ENCODE measurements at regions not wholly inside any gene's neighbourhood (a gene's known extent, or its start where the extent isn't known, plus 50 kb on each side); places are given as distances from the start of the nearest gene placed in this dataset.

DNA sequence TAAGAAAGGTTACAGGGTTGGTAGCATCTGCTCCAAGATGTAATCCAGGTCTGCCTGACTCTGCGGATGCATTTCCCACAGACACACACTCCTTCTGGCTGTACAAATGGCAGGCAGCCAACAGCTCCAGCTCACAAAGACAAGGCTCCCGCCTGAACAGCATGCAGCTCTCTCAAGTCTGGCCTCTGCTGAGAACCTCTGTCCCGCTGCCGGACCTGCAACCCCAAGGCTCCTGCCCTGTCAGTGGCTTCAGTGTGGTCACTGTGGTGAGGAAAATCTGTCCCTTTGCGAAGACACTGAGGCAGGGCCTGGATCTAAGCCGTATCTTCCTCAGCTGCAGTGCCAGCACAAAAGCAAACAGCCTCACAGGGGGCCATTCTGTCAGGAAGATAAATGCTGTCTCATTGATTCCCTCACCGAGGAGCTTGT is 469.3 kb upstream of the MEX3C start:
- TF ChIP-seq, protein P1, sequence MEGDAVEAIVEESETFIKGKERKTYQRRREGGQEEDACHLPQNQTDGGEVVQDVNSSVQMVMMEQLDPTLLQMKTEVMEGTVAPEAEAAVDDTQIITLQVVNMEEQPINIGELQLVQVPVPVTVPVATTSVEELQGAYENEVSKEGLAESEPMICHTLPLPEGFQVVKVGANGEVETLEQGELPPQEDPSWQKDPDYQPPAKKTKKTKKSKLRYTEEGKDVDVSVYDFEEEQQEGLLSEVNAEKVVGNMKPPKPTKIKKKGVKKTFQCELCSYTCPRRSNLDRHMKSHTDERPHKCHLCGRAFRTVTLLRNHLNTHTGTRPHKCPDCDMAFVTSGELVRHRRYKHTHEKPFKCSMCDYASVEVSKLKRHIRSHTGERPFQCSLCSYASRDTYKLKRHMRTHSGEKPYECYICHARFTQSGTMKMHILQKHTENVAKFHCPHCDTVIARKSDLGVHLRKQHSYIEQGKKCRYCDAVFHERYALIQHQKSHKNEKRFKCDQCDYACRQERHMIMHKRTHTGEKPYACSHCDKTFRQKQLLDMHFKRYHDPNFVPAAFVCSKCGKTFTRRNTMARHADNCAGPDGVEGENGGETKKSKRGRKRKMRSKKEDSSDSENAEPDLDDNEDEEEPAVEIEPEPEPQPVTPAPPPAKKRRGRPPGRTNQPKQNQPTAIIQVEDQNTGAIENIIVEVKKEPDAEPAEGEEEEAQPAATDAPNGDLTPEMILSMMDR (conservative IDR thresholded peaks at IDR 0.05; ENCODE audit: low read depth, low read length): no peak
- no peak for DNase-seq (ENCODE audit: low read depth)
- no peak overlapping the region for H3K4me3 ChIP-seq (ENCODE audit: low read depth, low read length)

DNA sequence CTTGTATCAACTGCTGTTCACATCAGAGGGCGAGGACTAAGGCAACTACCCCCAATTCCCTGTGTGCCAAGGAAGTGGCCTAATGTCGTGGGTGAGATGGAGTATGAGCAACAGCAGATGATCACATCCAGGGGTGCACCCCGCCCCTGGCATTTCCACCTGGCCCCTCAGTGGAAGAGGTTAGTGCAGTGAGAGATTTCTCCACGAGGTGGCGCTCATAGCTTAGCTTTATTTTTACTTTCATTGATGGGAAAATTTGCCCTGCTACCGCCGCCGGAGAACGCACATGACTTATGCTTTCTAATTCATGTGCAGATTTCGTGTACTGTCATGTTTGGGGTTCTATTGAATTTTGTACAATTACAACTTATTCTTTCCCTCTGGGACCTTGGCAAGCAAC is 470.6 kb upstream of the MEX3C start:
- TF ChIP-seq, protein P1 (conservative IDR thresholded peaks at IDR 0.05; ENCODE audit: low read depth, low read length): peak; percentile 82
- no peak for DNase-seq (ENCODE audit: low read depth)
- no peak overlapping the region for H3K4me3 ChIP-seq (ENCODE audit: low read depth, low read length)

DNA sequence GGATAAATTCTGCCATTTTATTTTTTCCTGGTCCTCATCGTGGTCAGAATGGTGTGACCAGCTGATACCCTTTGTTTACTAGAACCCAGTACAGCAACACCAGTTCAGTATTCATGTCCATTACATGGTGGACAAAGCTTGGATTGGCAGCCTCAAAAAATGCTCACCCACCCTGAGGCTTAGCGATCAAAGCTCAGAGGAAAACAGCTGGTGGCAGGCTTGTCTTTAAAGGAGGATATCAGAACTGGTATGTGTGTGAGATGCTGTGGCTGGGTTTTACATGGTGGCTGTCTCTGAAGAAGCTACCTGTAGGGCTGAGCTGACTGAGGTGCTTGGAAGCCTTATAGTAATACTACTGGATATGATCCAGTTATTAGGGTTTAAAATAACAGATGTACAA is 471.1 kb upstream of the MEX3C start:
- TF ChIP-seq, protein P1 (conservative IDR thresholded peaks at IDR 0.05; ENCODE audit: low read depth, low read length): no peak
- DNase-seq (ENCODE audit: low read depth): no peak
- H3K4me3 ChIP-seq (ENCODE audit: low read depth, low read length): no peak overlapping the region

DNA sequence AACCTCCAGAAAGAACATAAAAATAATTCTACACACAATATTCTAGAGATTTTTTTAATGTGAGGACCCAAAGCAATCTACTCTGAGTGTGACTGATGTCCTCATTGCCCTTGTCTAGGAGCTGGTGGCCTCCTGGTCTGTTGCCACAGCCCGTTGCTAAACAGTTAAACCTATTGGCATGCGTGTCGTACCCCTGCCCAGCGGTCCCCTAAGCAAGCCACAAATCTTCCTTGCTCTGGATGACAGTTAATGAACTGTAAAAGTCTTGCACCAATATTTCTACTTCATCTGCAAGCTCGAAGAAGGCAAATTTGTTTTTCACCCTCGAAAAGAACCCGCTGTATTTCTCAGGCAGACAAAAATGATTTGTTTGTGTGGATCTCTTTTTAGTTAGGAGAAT is 489.1 kb upstream of the MEX3C start:
- TF ChIP-seq, protein P1 (conservative IDR thresholded peaks at IDR 0.05; ENCODE audit: low read depth, low read length): no peak
- H3K4me3 ChIP-seq (ENCODE audit: low read depth, low read length): no peak overlapping the region
- DNase-seq (ENCODE audit: low read depth): no peak

DNA sequence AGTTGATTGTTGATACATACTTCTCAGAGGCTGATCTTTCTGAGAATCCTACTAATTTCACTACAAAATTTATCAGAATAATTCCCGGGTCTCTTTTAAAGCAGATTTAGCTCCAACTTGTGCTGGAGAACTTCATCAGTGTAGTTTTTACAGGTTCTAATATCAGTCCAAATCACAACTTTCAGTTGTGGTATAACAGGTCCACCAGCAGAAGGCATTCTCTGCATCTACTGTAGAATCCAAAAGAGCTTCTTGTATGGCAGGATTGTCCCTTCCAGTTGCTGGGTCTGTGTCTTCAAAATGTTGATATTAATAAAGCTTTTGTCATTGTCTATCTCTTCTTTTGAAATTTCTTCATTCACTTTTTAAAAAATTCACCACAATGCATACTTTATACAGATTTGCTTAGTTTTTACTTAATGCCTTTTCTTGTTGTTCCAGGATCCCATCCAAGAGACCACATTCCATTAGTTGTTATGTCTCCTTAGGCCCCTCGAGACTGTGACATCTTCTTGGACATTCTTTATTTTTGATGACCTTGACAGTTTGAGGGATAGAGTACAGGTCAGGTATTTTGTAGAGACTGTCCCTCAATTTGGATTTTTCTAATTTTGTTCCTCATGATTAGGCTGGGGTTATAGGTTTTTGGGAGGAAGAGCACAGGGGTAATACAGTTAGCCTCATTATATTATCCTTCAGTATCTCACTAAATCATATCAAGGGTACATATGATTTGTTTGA is 490.5 kb upstream of the MEX3C start:
- TF ChIP-seq, protein P1 (conservative IDR thresholded peaks at IDR 0.05; ENCODE audit: low read depth, low read length): peak; percentile 19
- no peak overlapping the region for H3K4me3 ChIP-seq (ENCODE audit: low read depth, low read length)
- DNase-seq (ENCODE audit: low read depth): no peak

DNA sequence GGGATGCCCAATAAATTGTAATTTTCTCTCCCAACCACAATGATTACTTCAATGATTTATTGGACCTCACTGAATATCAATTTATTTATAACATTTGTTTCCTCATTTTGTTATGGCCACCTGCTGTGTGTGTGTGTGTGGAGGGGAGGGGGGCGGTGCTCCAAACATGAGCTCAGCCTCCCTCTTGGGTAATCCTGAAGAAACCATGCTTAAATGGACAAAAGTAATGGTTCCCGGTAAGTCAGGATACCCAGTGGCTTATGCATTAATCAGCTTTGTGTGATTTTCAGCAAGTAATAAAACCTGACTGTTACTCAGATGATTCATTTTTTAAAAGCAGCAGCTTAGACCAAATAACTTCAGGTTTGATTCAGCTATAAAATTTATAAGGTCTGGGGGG is 495.1 kb upstream of the MEX3C start:
- TF ChIP-seq, protein P1 (conservative IDR thresholded peaks at IDR 0.05; ENCODE audit: low read depth, low read length): no peak
- DNase-seq (ENCODE audit: low read depth): no peak
- H3K4me3 ChIP-seq (ENCODE audit: low read depth, low read length): no peak overlapping the region

DNA sequence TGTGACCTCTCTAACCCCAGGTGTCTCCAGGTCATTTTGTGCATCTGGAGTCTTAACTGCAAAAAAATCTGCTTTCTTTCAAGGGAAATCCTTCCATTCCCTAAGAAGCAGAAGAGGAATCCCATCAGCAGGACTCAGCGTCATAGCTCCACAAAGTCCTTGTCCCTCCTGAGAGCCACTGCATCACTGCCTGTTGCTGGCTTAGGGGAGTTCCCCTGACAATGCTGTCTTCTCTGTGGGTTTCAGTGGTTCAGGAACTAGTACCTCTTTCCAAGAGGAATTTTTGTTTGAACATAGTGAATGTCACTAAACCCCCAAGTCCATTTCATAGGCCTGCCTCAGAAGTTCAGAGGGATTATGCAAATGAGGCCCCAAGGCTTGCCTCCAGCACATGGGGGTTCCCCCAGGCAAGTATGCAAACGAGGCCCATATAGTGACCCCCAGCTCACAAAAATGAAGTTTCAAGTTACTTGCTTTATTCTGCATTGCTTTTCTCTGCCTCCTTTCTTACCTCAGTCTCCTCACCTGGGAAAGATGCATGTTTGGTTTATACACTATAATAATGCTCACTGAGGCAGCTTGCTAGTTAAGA is 513.9 kb upstream of the MEX3C start:
- no peak for DNase-seq (ENCODE audit: low read depth)
- H3K4me3 ChIP-seq (ENCODE audit: low read depth, low read length): no peak overlapping the region
- TF ChIP-seq, protein P1 (conservative IDR thresholded peaks at IDR 0.05; ENCODE audit: low read depth, low read length): no peak

Measured in epithelial cell of proximal tubule (primary cell).